ENCODE measurements at regions not wholly inside any gene's neighbourhood (a gene's known extent, or its start where the extent isn't known, plus 50 kb on each side); places are given as distances from the start of the nearest gene placed in this dataset.

- H3K4me1 ChIP-seq (ENCODE audit: control insufficient read depth in 2 of 2, insufficient read depth in 2 of 2, low read length in 1 of 2), result peaks cover 4 to 13% of the 10 kb centered on the region in 2 donors
These were observed 69.7 kb downstream of the PEX11G start for GRCh38 chr19:7419153-7419552.

GRCh38 chr19:7419777-7420439 is 68.9 kb downstream of the PEX11G start:
- H3K9me3 ChIP-seq (ENCODE audit: control insufficient read depth in 2 of 2, insufficient read depth in 1 of 2, low read depth in 1 of 2, low read length in 1 of 2), result no peaks in the 10 kb centered on the region
- no peaks in the 10 kb centered on the region for H3K36me3 ChIP-seq (ENCODE audit: control insufficient read depth in 2 of 2, insufficient read depth in 2 of 2, low read length in 1 of 2)
- no peaks in the 10 kb centered on the region for H3K27me3 ChIP-seq (ENCODE audit: control insufficient read depth in 1 of 2, insufficient read depth in 2 of 2, low read length in 2 of 2)
- H3K27ac ChIP-seq (ENCODE audit: low read depth in 2 of 2, low read length in 1 of 2), result no peak overlapping the region
- H3K4me1 ChIP-seq (ENCODE audit: control insufficient read depth in 2 of 2, insufficient read depth in 2 of 2, low read length in 1 of 2), result peaks cover 4 to 13% of the 10 kb centered on the region in 2 donors
- no peak overlapping the region for H3K4me3 ChIP-seq (ENCODE audit: low read depth in 1 of 2, low read length in 2 of 2)
- 88 to 89% methylated on average over 10 of the region's 10 CpGs for WGBS, 2 donors

More at GRCh38 chr19:7419153-7419552, 69.7 kb downstream of the PEX11G start:
- Histone ChIP-seq H3K4me3 (ENCODE audit: low read depth in 1 of 2, low read length in 2 of 2) (no peak overlapping the region), H3K36me3 (ENCODE audit: control insufficient read depth in 2 of 2, insufficient read depth in 2 of 2, low read length in 1 of 2) (no peaks in the 10 kb centered on the region), H3K27ac (ENCODE audit: low read depth in 2 of 2, low read length in 1 of 2) (no peak overlapping the region), H3K27me3 (ENCODE audit: control insufficient read depth in 1 of 2, insufficient read depth in 2 of 2, low read length in 2 of 2) (no peaks in the 10 kb centered on the region), H3K9me3 (ENCODE audit: control insufficient read depth in 2 of 2, insufficient read depth in 1 of 2, low read depth in 1 of 2, low read length in 1 of 2) (no peaks in the 10 kb centered on the region)
- WGBS, 2 donors, result 90 to 92% methylated on average over 12 of the region's 12 CpGs

- no peaks in the 10 kb centered on the region for H3K36me3 ChIP-seq (ENCODE audit: control insufficient read depth in 2 of 2, insufficient read depth in 2 of 2, low read length in 1 of 2)
- H3K27me3 ChIP-seq (ENCODE audit: control insufficient read depth in 1 of 2, insufficient read depth in 2 of 2, low read length in 2 of 2), result no peaks in the 10 kb centered on the region
- no peak overlapping the region for H3K4me3 ChIP-seq (ENCODE audit: low read depth in 1 of 2, low read length in 2 of 2)
- H3K9me3 ChIP-seq (ENCODE audit: control insufficient read depth in 2 of 2, insufficient read depth in 1 of 2, low read depth in 1 of 2, low read length in 1 of 2), result no peaks in the 10 kb centered on the region
- H3K27ac ChIP-seq (ENCODE audit: low read depth in 2 of 2, low read length in 1 of 2), result peak overlapping the region; percentile 81 to 86
- WGBS, 2 donors, result 64 to 75% methylated on average over 17 of the region's 17 CpGs
- H3K4me1 ChIP-seq (ENCODE audit: control insufficient read depth in 2 of 2, insufficient read depth in 2 of 2, low read length in 1 of 2), result peaks cover 4 to 12% of the 10 kb centered on the region in 2 donors
These were observed 66.7 kb downstream of the PEX11G start for GRCh38 chr19:7421941-7422744.
